Pancreas (tissue), 10 donors: ENCODE measurements at regions not wholly inside any gene's neighbourhood (a gene's known extent, or its start where the extent isn't known, plus 50 kb on each side); places are given as distances from the start of the nearest gene placed in this dataset.
"Not testable (repeated sequence)": the region's sequence is repeated elsewhere in the genome, so short reads cannot be mapped to it uniquely, and the experiment has no call there.

Experiments
- ATAC-seq, 4 donors: fragments of 200-7000 bp; cut with Tn5 transposase; one replicate each; pipeline versions ENCODE4 v1.8.0 to v1.9.1; 2020; ENCODE audit warnings: mild to moderate bottlenecking in 4 of 4, moderate library complexity in 4 of 4
- DNase-seq, 6 donors: peaks; one replicate each; pipeline ENCODE4 v3.0.0-alpha.2; 2020
- FAIRE-seq: peaks from 2 replicates; lab custom pipeline; 2012; peaks lifted over from hg19 to GRCh38; lab: Jason Lieb, UNC
- H3K27ac ChIP-seq, 4 donors: fragments of 200-600 bp; sonication (generic); 1 replicate in 3 of 4; 2 replicates in 1 of 4; pipeline versions ENCODE4 v1.5.0 to v1.8.0; 2020
- H3K27me3 ChIP-seq, 4 donors: fragments of 200-600 bp; one replicate each; pipeline ENCODE4 v1.8.0; 2021
- H3K36me3 ChIP-seq, 3 donors: fragments of 200-600 bp; sonication (generic) in 1 of 3; one replicate each; pipeline versions ENCODE4 v1.5.0 to v1.8.0; 2020 to 2021
- H3K4me1 ChIP-seq, 3 donors: fragments of 200-600 bp; one replicate each; pipeline ENCODE4 v1.8.0; 2021
- H3K4me3 ChIP-seq, 4 donors: fragments of 200-600 bp; sonication (generic) in 2 of 4; one replicate each; pipeline versions ENCODE4 v1.5.0 to v1.8.0; 2020 to 2021
- H3K9me3 ChIP-seq, 4 donors: fragments of 200-600 bp; one replicate each; pipeline ENCODE4 v1.8.0; 2021
- CTCF ChIP-seq, 4 donors: fragments of 200-600 bp; sonication (generic) in 3 of 4; IDR thresholded peaks; one replicate each; pipeline versions ENCODE4 v1.5.0 to v1.8.0; 2021; ENCODE audit warnings: antibody characterized with exemption in 4 of 4
- WGBS, 2 donors: extraction: QIAGEN DNeasy Blood & Tissue Kit; methylation state at CpG; one replicate each; pipeline ENCODE4 v1.1.7; 2013; 5-methylcytosine and 5-hydroxymethylcytosine counted together
- intact Hi-C, 3 donors: fragments of 100-400 bp; cut with DNase I; formaldehyde crosslinking; loops; one replicate each; pipeline versions ENCODE4 v1.11.1 to v1.14.2; 2022
- donor health status: healthy with polysubstance abuse.
- donor health status: DM: no; HTN: no; CAD: no; lungs with moderate emphysema.
- donor health status: DM: no; HTN: no; CAD: no.
- donor health status: control.
- donor health status: control.
- donor health status: Bipolar disorder and iron deficiency.
- donor health status: DM: yes; HTN: yes; CAD: no.
- donor health status: DM: no; HTN: no; CAD: no.
- donor health status: DM: no; HTN: no; CAD: no.
- donor health status: DM: yes; HTN: yes; CAD: no.

- intact Hi-C loops = no loop called here
- ATAC-seq (no peak), DNase-seq (no peak), FAIRE-seq (no peak)
- Histone ChIP-seq H3K4me3 (no peak overlapping the region), H3K27ac (no peak overlapping the region), H3K27me3 (no peaks in the 10 kb centered on the region), H3K9me3 (no peaks in the 10 kb centered on the region), H3K36me3 (no peaks in the 10 kb centered on the region), H3K4me1 (no peaks in the 10 kb centered on the region)
- 48 to 49% methylated on average over 4 of the region's 4 CpGs for whole genome bisulfite sequencing, 2 donors
- no peak for TF ChIP-seq CTCF (IDR thresholded peaks at IDR 0.05)
These were observed 74.1 kb upstream of the GOLGA8B start for GRCh38 chr15:34657469-34658127.

GRCh38 chr15:34656005-34656796 is 72.8 kb upstream of the GOLGA8B start:
- Histone ChIP-seq H3K36me3 (no peaks in the 10 kb centered on the region), H3K4me3 (no peak overlapping the region), H3K4me1 (no peaks in the 10 kb centered on the region), H3K9me3 (no peaks in the 10 kb centered on the region), H3K27me3 (no peaks in the 10 kb centered on the region), H3K27ac (no peak overlapping the region)
- ATAC-seq = no peak
- intact Hi-C loops = no loop called here
- 69 to 75% methylated on average over 6 of the region's 6 CpGs for WGBS, 2 donors
- no peak for FAIRE-seq
- DNase-seq = no peak
- no peak for TF ChIP-seq CTCF (IDR thresholded peaks at IDR 0.05)

GRCh38 chr15:34655326-34655725 is 71.9 kb upstream of the GOLGA8B start:
- H3K36me3 ChIP-seq = no peaks in the 10 kb centered on the region
- TF ChIP-seq CTCF (IDR thresholded peaks at IDR 0.05) = no peak
- DNase-seq (no peak), FAIRE-seq (no peak), ATAC-seq (no peak)
- H3K27me3 ChIP-seq = no peaks in the 10 kb centered on the region
- no peak overlapping the region for H3K27ac ChIP-seq
- intact Hi-C loops = no loop called here
- WGBS, 2 donors = 89 to 93% methylated on average over 2 of the region's 2 CpGs
- H3K4me3 ChIP-seq = no peak overlapping the region
- no peaks in the 10 kb centered on the region for H3K4me1 ChIP-seq
- no peaks in the 10 kb centered on the region for H3K9me3 ChIP-seq

GRCh38 chr15:34654625-34655024 is 71.2 kb upstream of the GOLGA8B start:
- Histone ChIP-seq H3K4me1 (no peaks in the 10 kb centered on the region), H3K9me3 (no peaks in the 10 kb centered on the region), H3K27me3 (no peaks in the 10 kb centered on the region), H3K27ac (no peak overlapping the region), H3K4me3 (no peak overlapping the region), H3K36me3 (no peaks in the 10 kb centered on the region)
- FAIRE-seq (no peak), ATAC-seq (no peak), DNase-seq (no peak)
- intact Hi-C loops = no loop called here
- 93 to 95% methylated on average over 6 of the region's 6 CpGs for WGBS, 2 donors
- no peak for TF ChIP-seq CTCF (IDR thresholded peaks at IDR 0.05)

GRCh38 chr15:34653992-34654391 is 70.5 kb upstream of the GOLGA8B start:
- ATAC-seq (no peak), FAIRE-seq (no peak), DNase-seq (no peak)
- Histone ChIP-seq H3K36me3 (no peaks in the 10 kb centered on the region), H3K4me1 (no peaks in the 10 kb centered on the region), H3K27me3 (no peaks in the 10 kb centered on the region), H3K4me3 (no peak overlapping the region), H3K27ac (no peak overlapping the region), H3K9me3 (no peaks in the 10 kb centered on the region)
- no peak for TF ChIP-seq CTCF (IDR thresholded peaks at IDR 0.05)
- intact Hi-C loops = no loop called here
- WGBS, 2 donors = 63 to 66% methylated on average over 3 of the region's 3 CpGs

- H3K4me1 ChIP-seq, FAIRE-seq, H3K36me3 ChIP-seq, ATAC-seq, H3K9me3 ChIP-seq, H3K4me3 ChIP-seq, H3K27ac ChIP-seq, DNase-seq, intact Hi-C loops, H3K27me3 ChIP-seq: not testable (repeated sequence)
- 72 to 88% methylated on average over 1 of the region's 3 CpGs for WGBS, 2 donors
These were observed 69.9 kb upstream of the GOLGA8B start for GRCh38 chr15:34653326-34653725.
